HG03521 (cell line): ENCODE measurements at regions not wholly inside any gene's neighbourhood (a gene's known extent, or its start where the extent isn't known, plus 50 kb on each side); places are given as distances from the start of the nearest gene placed in this dataset.
"Not testable (repeated sequence)": the region's sequence is repeated elsewhere in the genome, so short reads cannot be mapped to it uniquely, and the experiment has no call there.

Experiments used
- ATAC-seq: cut with Tn5 transposase; IDR thresholded peaks from one replicate; pipeline ENCODE4 v1.9.1; 2021; ENCODE audit warnings: mild to moderate bottlenecking, moderate library complexity; ENCODE audit not compliant: unreplicated experiment

DNA sequence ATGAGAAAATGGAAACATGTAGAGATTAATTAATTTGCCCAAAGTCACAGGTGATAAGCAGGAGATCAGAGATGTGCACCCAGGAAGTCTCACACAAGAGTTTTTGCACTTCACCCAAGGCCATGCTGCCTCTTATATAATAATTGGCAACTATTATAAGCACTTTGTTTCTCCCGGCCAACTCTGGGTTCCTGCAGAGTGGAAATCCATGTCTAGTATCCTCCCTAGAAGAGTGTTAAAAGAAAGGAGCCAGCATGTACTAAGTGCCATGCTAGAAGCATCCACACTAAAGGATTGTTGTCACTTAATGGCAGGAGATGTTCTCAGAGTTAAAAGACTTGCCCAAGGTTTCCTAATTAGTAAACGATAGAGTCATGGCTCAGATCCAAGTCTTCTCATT is 470.3 kb downstream of the OMA1 start:
- ATAC-seq, result no peak

DNA sequence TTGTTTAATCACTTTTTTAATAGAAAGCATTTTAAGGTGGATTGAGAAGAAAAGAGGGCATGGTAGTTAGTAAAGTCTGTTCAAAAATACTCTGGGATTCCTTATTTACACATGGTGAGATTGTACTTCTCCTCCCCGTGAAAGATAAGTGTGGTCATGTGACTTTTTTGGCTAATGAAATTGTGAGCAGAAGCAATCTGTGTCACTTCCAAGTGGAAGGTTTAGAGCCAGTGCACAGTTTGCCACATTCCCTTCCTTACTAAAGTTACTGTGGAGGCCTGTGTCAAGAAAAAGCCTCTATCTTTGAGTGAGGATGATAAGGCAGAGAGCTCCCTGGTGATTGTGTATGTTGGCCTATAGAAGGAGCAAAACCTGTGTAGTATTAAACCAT is 471.3 kb downstream of the OMA1 start:
- no peak for ATAC-seq

- ATAC-seq, result no peak
Observed at GRCh38 chr1:58072450-58072849, 474.1 kb downstream of the OMA1 start.

- no peak for ATAC-seq
Observed at GRCh38 chr1:58067082-58067481, 479.4 kb downstream of the OMA1 start.

DNA sequence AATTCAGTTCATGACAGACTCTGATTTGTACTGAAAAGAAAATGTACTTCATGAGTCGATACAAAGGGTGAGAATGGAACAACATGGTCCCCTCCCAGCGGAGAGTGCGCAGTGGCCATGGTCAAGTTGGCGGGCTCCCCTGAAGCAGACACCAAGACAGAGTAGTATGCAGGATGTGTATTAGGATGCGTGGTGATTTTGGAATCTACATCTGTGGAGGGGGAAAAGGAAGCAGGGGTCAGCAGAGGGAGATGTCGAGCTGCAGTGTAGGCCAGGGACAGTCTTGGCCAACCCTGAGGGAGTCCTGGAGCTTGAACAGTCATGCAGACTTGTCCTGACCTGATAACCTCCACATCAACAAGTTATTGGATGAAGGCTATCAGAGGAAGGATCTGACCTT is 481.0 kb downstream of the OMA1 start:
- no peak for ATAC-seq

- no peak for ATAC-seq
Observed at GRCh38 chr1:58064166-58064565, 482.4 kb downstream of the OMA1 start.

DNA sequence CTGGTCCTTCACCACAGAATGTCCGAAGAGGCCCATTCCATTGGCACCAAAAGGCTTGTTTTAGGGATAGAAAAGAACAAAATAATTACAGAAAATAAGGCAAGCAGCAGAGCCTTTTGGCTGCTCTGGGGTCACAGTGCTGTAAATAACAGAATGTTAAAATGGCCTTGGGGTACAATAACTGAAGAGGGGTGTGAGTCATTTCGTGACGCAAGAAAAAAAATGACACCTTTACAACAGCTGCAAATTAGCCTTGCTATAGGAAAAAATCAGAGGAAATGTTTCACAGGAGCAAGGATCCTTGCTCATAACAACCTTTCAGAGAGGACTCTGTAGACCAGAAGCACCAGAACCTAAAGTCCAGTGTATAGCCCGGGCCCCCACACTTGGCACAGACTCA is 483.4 kb downstream of the OMA1 start:
- no peak for ATAC-seq

- ATAC-seq, result no peak
Observed at GRCh38 chr1:58062635-58063034, 483.9 kb downstream of the OMA1 start.

- ATAC-seq, result no peak
Observed at GRCh38 chr1:58060559-58061170, 485.9 kb downstream of the OMA1 start.

- ATAC-seq, result no peak
Observed at GRCh38 chr1:58059789-58060188, 486.7 kb downstream of the OMA1 start.

DNA sequence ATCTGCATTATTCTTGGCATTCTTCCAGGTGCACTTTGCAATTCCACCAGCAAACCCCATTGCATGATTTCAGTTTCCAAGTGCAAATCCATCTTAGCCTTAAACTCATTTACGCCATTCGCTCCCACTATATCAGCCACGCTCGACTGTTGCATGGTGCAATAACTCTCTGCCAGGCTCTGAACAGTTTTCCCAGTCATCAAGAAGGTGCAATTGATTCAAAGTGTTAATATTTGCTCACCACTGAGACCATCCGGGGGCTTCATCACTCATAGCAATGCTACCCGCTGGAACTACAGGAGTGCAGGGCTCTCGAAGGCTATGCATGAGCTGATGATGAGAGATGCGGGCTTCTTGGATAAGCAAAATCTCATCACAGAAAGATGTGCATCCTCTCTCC is 488.2 kb downstream of the OMA1 start:
- no peak for ATAC-seq

GRCh38 chr1:58057826-58058225 is 488.7 kb downstream of the OMA1 start:
- no peak for ATAC-seq

- not testable (repeated sequence) for ATAC-seq
Observed at GRCh38 chr1:58051187-58051586, 495.3 kb downstream of the OMA1 start.

DNA sequence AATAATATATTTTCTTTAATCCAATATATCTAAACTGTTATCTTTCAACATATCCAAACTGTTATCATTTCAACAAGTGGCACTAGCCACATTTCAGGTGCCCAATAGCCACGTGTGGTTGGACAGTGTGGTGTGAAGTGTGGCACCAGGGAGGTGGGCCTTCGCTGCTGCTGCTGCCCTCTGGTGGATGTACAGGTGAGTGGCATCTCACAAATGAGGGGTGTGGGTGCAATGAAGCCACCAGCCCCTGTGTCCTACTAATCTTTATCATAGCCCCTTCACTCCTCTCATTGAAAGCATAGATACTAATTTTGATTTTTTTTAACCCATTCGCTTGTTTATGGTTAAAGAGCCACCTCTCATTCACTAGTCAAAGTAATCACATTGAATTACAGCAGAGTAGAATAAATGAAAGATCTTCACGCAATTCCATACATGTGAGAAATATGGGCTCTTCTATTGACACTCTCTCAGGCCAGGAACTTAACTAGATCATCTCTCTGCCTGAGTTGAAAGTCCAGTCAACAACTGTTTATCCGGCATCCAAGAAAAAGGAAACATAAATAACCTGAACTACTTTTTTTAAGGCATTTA is 499.2 kb downstream of the OMA1 start:
- ATAC-seq, result peak; percentile 53

DNA sequence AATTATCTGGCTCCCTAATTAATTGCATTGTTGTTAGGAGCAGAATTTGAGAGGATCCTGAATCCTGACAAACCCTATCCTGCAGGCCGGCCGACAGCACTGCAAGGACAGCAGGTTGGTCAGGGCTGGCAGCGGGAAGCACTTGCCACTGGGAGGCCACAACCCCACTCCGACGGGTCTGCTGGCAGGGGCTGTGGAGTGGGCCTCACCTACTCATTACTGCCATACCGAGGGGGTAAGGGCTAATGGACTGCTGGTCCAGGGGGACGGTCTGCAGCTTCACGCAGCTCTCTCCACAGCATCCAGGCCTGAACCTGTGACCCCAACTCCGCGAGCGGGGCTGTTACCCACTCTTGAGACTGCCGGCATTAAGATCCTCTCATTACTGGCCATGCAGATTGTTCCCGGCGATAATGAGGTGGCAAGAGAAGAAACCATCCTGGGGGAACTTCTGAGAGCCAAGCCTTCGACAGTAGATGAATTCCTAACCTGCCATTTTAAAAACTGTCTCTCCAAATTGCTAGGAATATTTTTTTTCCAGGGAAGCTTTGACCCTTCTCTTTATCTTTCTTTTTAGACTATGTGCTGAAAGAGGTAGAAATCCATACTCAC is 501.3 kb downstream of the OMA1 start:
- ATAC-seq, result no peak

- no peak for ATAC-seq
Observed at GRCh38 chr1:58041621-58042020, 504.9 kb downstream of the OMA1 start.

- ATAC-seq, result no peak
Observed at GRCh38 chr1:58038574-58038973, 508.0 kb downstream of the OMA1 start.

DNA sequence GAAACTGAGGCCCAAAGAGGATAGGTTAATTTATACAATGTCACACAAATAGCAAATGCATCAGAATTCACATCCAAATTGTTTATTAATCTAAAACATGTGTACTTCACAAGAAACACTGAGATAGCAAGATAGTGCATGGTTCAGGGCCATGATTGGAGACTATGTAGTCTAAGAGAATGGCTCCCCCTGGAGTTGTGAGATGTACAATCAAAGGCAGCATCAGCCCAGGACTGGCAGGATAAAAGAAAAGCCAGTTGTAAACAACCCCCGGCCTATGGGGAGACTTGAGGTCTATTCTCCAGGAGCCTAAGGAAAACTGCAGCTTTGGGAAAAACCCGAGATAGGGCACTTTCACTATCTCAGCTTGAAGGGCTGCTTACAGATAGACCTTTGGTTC is 511.0 kb downstream of the OMA1 start:
- ATAC-seq, result no peak

DNA sequence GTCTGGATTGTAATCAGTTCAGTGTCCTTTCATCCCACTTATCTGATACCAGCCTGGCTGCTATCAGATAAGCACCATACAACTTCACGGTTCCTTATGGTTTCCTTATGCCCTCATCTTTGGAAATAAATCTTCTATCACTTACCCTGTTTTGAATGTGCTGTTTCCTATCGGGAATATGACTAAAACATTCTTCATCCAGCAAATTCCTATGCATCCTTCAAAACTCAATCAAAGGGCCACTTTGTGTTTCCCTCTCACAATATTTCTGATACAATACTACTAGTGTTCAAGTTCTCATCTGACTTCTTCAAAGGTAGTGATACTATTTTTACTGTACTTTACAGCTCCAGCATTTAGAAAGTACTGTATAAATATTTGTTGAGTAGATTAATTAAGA is 513.2 kb downstream of the OMA1 start:
- ATAC-seq, result no peak

DNA sequence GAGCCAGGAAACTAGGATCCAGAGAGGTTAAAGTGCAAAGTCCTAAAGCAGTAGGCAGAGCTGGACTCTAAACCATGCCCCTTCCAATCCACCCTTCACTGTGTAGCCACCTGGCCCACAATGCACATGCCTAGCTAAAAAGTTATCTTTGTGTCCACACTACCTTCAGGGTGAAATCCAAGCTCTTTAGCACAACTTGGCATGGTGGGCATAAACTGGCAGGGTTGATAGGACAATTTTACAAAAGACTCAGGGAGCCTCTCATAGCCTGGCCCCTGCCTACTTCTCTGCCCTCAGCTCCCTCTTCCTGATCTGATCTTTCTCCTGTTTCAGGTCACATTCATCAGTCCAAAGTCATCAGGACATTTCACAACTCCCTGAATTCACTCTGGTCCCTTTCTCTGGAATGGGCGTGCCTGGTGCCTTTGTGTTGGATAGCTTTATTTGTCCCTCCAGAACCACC is 513.9 kb downstream of the OMA1 start:
- no peak for ATAC-seq

GRCh38 chr1:58031416-58031815 is 515.1 kb downstream of the OMA1 start:
- no peak for ATAC-seq

DNA sequence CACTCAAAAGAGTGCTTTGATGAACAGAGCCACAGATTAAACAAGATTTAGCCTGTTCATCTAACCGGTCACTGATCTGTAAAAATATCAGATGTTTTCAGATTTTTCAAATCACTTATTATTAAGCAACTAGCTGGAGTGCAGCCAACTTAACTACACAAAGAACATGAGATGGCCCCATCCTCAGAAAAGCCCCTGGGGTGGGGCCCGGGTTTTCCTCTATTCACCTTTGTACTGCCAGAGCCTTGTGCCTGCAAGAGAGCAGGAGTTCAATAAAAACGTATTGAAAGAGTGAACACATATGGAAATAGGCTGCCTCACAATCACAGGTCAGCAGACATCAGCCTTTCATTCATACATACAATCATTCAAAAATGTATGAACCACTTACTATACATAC is 516.1 kb downstream of the OMA1 start:
- ATAC-seq, result no peak

DNA sequence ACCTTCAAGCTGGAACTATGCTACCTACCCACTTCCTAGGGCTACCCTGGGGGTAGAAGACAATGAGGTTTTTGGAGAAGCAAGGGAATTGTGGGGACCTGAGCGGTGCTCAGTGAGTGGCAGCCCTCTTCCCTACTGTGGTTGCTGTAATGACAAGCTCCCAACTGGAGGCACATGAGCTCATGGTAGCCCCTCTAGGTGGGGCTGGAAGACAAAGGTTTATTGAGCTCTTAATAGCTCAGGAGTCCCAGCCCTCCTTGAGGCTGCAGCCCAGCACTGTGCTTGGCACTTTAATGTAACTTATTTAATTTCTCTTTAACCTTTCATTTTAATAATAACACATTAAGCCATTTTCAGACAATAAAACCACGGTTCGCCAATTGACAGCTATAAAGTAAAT is 528.9 kb downstream of the OMA1 start:
- no peak for ATAC-seq
